ENCODE measurements at regions not wholly inside any gene's neighbourhood (a gene's known extent, or its start where the extent isn't known, plus 50 kb on each side); places are given as distances from the start of the nearest gene placed in this dataset.

DNA sequence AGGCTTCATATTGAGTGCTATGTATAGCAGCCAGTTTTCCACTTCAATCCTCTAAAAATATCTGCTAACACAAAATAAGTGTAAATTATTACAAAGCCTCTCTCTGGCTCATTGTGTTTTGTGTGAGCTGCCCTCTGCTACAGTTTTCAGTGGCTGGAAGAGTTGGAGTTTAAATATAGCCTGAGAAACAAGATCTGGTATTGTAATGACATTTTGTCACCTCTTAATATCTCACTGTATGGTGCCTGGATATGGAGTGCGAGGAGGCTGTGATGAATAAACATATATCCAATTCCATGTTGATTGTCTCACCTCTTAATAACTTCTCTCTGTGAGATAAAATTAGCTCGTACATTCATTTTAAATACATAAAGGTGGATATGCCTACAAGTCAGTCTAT, 269.7 kb downstream of the FLRT2 start:
- no peak for DNase-seq

DNA sequence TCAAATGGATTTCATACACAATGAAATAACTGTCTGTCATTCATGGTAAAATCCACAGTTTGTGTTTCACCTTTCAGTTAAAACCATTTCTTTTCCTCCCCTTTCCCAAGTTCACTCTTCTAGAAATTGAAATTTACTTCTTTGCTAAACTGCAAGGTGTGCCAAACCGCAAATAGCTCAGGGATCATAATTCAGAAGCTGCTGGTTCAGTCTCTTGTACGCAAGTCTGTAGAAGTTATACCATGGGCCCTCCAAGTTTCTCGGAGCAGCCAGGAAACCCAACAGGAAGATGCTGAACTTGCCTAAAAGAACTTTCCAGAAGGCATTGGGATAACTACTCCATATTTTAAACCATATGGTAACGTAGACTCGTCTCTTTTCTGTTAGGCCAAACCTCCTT, 268.9 kb downstream of the FLRT2 start:
- DNase-seq: no peak

DNA sequence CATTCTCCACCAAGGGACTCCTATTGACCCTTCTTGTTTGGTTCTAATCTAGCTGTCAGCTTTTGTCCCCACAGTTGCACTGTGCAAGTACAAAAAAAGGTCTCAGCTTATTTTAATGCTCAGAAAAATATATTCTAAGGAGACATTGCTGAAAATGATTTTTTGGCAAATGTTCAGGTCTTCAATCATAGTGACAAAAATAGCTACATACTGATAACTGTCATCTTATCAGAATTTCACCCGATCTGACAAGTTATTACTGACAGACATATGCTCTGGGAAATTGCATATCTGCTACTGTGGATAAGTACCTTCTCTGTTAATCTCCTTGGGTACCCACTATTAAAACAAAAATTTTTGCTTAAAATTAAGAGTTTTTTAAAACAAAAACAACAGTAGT, 263.6 kb downstream of the FLRT2 start:
- DNase-seq: no peak

DNA sequence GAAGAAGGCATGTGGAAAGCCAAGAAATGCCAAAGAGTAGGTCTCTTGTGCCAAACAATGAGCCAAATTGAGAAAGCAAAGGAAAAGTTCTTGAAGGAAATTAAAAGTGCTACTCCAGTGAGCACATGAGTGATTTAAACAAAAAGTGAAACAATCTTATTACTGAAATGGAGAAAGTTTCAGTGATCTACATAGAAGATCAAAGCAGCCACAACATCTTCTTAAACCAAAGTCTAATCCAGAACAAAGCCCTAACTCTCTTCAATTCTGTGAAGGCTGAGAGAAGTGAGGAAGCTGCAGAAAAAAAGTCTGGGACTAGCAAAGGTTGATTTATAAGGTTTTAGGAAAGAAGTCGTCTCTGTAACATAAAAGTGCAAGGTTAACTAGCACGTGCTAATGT, 259.6 kb downstream of the FLRT2 start:
- DNase-seq: no peak

DNA sequence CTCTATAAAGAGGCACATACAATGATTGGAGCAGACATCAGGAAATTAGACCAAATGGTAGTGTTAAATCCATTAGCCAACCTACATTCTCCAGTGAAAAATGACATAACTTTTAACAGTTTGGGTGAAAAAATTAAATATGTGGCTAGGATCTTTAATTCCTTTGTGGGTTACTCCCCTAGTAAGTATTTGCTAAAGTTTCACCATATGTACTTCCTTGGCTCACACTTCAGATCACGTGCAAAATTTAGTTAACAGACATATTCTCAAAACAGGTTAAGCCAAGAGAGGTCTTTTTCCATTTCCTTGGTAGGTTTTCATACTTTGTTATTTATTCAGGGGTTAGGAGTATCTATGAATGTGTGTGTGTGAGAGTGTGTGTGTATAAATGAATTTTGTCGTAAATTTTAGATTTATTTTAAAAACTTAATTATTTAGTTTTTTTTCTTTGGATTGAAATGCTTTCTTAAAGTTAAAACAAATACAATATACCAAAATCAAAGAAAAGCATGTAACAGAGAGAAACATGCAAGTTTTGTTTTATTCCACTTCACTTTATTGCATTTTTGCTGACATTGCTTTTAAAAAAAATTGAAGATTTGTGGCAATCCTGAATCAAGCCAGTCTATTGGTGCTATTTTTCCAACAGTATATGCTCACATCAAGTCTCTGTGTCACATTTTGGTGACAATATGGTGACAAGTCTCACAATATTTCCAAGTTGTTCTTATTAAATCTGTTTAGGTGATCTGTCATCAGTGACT, 258.7 kb downstream of the FLRT2 start:
- no peak for DNase-seq

DNA sequence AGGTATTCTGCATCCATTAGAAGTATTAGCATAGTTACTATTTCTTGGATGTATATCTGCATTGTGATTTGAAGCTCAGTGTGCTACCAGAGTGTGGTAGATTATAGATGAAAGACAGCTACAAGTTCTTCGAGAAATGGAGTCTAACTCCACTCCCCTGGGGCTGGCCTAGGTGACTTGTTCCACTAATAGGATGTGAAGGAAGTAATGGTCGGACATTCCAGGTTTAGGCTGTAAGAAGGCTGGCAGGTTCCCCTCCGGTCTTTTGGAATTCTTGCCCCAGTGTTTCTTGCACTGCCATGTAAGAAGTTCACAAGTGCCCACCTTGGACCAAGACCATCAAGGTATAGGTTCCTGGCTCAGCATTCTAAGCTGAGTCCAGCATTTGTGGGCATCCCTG, 236.4 kb downstream of the FLRT2 start:
- DNase-seq: no peak

DNA sequence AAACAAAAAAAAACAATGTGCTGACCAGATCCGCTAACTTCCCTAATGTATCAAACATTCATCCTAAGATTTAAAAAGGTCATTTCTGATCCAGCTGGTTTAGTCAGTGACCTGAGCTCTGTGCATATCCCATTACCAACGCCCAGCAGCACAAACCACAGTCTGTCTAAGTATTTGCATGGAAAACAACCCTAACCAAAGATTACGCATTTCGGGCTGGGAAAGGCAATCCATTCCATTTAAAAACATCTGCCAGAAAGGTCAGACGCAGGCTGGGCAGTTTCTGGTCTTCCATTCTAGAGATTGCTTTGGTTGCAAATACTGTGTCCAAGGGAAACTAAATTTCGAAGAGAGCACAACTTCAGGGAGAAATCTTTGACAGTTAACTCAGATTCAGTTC, 234.9 kb downstream of the FLRT2 start:
- no peak for DNase-seq

DNA sequence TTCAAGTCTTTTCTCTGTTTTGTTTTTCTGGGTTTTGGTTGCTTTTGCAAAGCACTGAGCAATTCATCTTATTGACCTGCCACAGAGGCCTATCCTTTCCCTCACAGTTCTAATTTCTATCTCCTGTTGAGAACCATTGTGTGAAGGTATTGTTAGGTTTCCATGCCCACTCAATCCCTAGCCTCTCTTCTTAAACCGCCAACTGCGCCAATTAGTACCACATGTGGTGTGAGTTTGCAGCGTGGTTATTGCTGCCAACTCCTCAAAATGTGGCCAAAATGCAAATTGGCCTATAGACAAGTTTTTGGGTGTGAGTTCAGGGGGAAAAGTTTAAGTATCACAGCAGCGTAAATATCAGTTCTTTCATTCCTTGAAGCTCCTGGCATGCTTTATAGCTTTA, 232.6 kb downstream of the FLRT2 start:
- DNase-seq: no peak

DNA sequence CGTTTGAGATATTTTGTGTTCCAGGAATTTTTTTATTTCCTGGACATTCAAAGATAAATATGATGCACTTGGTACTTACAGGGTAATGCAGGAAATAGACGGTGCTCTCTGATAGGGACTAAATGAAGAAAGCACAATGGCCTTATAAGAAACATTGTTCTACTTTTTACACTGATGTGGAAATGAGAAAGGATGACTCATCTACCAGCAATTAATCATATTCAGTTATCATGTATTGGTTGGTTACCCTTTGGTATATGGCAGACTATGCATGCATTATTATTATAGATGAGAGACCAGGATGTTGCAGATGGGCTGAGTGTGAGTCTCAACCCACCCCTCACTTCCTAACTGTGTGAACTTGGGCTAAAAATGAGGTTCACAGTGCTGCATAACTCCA, 222.2 kb downstream of the FLRT2 start:
- DNase-seq: no peak

DNA sequence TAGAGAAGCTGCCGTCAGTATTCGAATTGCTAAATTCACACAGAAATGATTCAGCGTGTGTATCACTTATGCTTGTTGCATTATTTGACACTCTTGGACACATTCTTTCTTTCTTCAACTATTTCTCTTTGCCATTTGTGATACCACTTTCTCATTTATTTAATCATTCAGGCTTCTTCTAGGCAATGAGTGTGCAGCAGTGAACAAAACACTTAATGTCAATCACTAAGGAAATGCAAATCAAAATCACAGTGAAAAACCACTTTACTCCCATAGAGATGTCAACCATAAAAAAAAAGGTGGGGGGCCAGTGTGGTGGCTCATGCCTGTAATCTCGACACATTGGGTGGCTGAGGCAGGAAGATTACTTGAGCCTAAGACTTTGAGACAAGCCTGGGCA, 214.6 kb downstream of the FLRT2 start:
- no peak for DNase-seq

DNA sequence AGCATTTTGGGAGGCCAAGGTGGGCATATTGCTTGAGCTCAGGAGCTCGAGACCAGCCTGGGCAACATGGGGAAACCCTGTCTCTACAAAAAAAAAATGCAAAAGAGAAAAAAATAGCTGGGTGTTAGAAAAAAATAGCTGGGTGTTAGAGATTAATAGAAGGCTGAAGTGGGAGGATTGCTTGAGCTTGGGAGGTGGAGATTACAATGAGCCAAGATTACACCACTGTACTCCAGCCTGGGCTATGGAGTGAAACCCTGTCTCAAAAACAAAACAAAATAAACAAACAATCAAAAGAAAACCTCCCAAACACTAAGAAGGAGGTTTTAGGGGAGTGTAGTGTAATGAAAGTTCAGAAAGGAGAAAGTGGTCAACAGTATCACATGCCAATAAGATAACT, 202.1 kb downstream of the FLRT2 start:
- no peak for DNase-seq

DNA sequence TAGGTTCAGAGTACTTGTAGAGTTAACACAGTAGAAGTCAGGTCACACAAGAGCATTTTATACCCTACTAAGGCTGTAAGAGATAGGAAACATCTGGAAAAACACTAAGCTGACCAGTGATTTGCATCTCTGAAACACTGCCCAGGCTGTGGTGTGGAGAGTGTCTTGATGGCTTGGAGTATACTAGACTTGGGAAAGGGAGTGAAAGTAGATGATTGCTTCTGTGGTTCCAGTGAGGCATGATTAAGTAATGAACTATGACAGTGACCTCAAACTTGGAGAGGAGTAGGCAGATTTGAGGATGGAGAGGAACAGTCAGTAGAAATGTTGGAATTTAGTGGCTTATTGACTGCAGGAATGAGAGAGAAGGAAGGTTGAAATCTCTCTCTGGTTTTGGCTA, 201.2 kb downstream of the FLRT2 start:
- peak; percentile 10 for DNase-seq

DNA sequence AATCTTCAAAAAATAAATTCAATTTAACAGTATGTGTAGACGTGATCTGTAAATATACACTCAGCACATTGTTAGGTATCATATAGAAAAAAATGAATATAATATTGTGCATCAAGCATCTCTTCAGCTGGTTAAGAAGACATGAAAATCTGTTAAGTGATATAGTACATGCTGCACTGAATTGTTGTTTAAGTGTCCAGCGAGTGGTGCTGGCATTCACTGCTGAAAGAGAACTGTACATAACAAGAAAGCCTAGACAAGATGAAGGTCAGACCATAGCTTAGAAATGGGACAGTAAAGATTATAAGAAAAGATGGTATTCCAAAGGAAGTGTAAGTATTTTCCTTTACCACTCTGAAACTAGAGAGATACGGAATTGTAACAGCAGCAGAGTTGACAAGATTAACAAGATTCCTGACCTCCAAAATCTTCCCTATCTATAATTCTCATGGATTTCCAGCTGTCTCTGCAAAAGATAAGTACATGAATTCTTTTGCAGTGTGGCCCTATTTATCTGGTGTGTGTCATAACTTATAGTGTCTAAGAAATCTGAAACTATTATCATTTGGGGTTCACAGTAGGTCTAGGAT, 198.6 kb downstream of the FLRT2 start:
- DNase-seq: no peak

DNA sequence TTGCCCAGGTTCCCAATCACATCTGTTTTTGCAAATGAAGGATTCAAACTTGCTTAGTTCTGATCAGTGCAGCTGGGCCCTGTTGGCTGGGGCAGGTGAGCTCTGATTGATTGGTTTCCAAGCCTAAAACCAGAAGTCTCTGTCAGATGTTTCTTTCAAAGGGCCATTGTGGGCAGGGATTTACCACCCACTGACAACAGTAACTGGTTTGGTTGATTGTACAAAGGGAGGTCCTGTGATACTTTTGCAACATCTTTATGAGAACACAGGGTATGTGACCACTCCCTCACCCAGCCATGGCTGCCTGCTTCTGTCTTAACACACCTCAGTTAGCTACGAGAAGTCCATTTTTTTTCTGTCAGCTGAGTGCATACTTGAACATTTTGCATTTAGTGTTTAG, 184.1 kb downstream of the FLRT2 start:
- no peak for DNase-seq

DNA sequence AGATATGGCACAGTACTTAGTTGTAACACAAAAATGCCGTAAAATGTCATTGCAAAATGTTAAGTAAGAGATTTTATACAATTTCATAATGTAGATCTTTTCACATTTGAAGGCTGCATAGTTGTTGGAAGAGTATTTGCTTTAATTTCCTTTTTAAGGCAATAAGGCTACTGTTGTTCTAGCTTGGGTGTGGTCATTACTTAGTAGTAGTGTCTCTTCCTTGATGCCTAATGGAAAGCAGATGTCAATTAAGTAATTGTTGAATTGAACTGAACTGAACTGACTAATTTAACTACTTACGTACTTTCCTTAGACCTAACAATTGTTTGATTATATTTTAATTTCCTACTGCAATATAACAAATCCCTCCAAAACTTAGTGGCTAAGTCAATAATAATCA, 181.7 kb downstream of the FLRT2 start:
- DNase-seq: no peak

All from T1000 (cell line).